Epithelial cell of esophagus (primary cell): ENCODE measurements at regions not wholly inside any gene's neighbourhood (a gene's known extent, or its start where the extent isn't known, plus 50 kb on each side); places are given as distances from the start of the nearest gene placed in this dataset.
A peak's percentile ranks its signal among the peaks of the same experiment; 100 is the strongest.

ENCODE experiments used
- DNase-seq: peaks from one replicate; pipeline ENCODE4 v3.0.0; 2010; ENCODE audit warnings: low read depth
- H3K4me3 ChIP-seq: 2 replicates; pipeline ENCODE4 v1.5.1; 2011; ENCODE audit warnings: mild to moderate bottlenecking, low read length, control low read depth
- TF ChIP-seq, protein P1 (sequence below): IDR thresholded peaks from 2 replicates; pipeline ENCODE4 v1.5.1; 2011; ENCODE audit warnings: low read depth, mild to moderate bottlenecking, low read length, control low read depth, inconsistent platforms; ENCODE audit not compliant: insufficient read depth; ENCODE audit errors: missing control alignments

DNA sequence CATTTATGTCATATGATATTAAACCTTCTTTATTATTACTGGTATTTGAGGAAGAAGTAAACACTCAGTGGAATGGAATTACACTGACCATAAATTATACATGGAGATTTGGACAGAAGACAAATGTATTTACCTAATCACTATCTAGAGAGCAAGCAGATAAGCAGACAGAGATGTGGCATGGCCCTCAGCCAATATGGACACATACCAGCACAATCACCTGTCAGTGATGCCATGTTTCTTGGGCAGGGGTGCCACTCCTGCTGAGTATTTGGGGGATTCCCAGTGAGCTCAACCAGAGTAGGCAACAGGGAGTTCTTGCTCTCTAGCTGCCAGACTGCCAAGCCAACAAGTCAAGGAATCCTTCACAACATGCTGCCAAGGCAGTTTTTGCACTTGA lies 866.3 kb upstream of the LRRN3 start:
- TF ChIP-seq, protein P1, sequence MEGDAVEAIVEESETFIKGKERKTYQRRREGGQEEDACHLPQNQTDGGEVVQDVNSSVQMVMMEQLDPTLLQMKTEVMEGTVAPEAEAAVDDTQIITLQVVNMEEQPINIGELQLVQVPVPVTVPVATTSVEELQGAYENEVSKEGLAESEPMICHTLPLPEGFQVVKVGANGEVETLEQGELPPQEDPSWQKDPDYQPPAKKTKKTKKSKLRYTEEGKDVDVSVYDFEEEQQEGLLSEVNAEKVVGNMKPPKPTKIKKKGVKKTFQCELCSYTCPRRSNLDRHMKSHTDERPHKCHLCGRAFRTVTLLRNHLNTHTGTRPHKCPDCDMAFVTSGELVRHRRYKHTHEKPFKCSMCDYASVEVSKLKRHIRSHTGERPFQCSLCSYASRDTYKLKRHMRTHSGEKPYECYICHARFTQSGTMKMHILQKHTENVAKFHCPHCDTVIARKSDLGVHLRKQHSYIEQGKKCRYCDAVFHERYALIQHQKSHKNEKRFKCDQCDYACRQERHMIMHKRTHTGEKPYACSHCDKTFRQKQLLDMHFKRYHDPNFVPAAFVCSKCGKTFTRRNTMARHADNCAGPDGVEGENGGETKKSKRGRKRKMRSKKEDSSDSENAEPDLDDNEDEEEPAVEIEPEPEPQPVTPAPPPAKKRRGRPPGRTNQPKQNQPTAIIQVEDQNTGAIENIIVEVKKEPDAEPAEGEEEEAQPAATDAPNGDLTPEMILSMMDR = no peak
- peak; percentile 18 for DNase-seq
- H3K4me3 ChIP-seq = no peak overlapping the region

DNA sequence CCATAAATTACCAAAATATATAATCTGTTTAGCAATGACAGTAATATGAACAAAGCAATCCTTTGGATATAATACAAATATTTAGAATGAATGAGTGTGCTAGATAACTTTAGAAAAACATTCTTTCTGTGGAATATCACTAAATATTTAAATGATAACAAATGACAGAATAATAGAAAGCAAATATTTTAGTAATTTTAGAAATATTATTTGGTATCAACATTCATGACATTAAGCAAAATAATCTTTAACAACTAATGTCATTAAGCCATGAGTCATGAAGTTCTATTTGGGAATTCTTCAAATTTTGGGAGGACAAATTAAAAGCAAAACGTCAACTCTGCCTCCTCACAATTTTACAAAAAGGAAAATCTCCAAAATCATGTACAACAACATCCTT lies 844.8 kb upstream of the LRRN3 start:
- no peak for DNase-seq
- TF ChIP-seq, protein P1 = no peak
- H3K4me3 ChIP-seq = no peak overlapping the region

- DNase-seq = no peak
Measured at GRCh38 chr7:110253093-110253492, 837.8 kb upstream of the LRRN3 start.

DNA sequence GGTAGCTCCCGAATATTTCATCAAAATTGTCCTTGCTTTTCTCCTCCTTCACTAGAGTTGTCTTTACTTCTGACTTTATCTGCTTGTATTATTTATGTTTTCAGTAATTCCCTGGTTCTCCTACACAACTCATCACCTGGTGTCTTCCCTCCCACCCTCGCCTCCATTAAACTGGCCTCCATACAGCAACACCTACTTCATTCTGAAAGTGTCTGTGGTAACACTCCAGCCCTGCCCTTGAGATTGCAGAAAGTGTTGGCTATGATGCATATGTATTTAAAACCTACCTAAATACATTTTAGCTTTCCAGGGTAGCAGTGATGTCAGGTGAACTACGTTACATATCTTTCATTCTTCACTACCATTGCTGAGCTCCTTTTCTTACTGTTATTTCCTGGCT lies 833.3 kb upstream of the LRRN3 start:
- TF ChIP-seq, protein P1 = no peak
- H3K4me3 ChIP-seq = no peak overlapping the region
- DNase-seq = no peak

More at GRCh38 chr7:110253093-110253492, 837.8 kb upstream of the LRRN3 start:
- TF ChIP-seq, protein P1 = no peak
- H3K4me3 ChIP-seq = no peak overlapping the region

DNA sequence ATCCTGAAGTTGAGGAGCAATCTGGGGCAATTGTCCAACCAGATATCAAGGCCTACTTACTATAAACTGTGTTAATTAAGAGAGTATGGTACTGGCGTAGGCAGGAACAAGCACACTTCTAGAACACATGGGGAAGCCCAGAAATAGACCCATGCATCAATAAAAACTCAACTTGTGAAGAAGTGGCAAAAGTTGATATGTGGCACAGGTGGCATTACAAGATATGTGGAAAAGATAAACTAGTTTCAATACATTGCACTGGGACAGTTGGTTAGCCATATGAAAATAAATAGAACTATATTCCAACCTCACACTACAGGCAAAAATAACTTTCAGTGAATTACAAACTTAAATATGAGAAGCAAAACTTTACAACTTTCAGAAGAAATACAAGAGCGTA lies 828.7 kb upstream of the LRRN3 start:
- TF ChIP-seq, protein P1 = no peak
- no peak overlapping the region for H3K4me3 ChIP-seq
- DNase-seq = no peak

DNA sequence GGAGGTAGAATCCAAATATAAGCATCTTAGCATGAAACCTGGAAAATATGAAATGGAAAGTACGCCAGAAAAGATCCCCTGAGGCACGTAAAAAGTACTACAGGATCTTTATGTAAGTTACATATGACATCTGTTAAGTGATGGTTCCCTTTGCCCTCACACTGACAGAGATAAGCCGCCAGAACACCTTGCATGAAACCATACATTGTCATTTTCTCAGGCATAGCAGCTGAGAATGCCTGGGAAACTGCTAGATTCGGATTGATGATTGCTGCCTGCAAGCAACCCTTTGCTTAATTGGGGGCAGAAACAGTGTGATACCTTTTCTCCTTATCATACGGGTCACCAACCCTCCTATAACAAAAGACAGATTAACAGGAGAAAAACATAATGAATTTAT lies 826.6 kb upstream of the LRRN3 start:
- DNase-seq = no peak
- TF ChIP-seq, protein P1 = no peak
- no peak overlapping the region for H3K4me3 ChIP-seq

DNA sequence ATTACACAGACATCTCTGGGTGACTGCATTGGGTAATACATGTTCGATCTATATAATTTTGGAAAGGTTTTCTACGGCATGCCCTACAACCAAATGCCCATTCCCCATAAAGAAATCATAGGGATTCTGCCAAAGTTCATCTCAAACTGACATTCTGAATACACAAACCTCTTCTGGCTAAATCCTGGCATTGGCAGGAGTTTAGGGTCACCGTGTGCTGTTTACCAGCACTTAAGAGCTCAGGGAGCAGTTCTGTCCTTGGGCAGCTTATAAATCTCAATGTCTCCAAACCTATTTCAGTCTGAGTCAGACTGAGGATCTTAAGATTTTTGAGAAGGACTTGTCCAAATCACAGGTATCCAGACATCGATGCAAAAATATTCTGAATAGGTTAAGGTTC lies 809.6 kb upstream of the LRRN3 start:
- DNase-seq = no peak
- TF ChIP-seq, protein P1 = no peak
- no peak overlapping the region for H3K4me3 ChIP-seq
